GM12892 (cell line): ENCODE measurements at regions not wholly inside any gene's neighbourhood (a gene's known extent, or its start where the extent isn't known, plus 50 kb on each side); places are given as distances from the start of the nearest gene placed in this dataset.

ENCODE experiments used
- POLR2A ChIP-seq: IDR thresholded peaks from 2 replicates; pipeline ENCODE4 v1.6.1; 2011; ENCODE audit warnings: low read depth, low read length, control low read depth
- POLR2AphosphoS5 ChIP-seq: IDR thresholded peaks from 2 replicates; pipeline ENCODE4 v1.6.1; 2011; ENCODE audit warnings: low read depth, low read length, control low read depth
- TAF1 ChIP-seq: IDR thresholded peaks from 2 replicates; pipeline ENCODE4 v1.6.1; 2011; ENCODE audit warnings: low read depth, mild to moderate bottlenecking, control low read depth, low read length, borderline replicate concordance

GRCh38 chr18:39007031-39007902, 1441.7 kb upstream of the CELF4 start:
- TF ChIP-seq POLR2A, result no peak
- TF ChIP-seq POLR2AphosphoS5, result no peak
- TF ChIP-seq TAF1, result no peak
